Esophagus squamous epithelium (tissue), 4 donors: ENCODE measurements at regions not wholly inside any gene's neighbourhood (a gene's known extent, or its start where the extent isn't known, plus 50 kb on each side); places are given as distances from the start of the nearest gene placed in this dataset.

ENCODE experiments used
- POLR2A ChIP-seq, 4 donors: fragments of 450-650 bp; IDR thresholded peaks; one replicate each; pipeline ENCODE4 v1.6.1; 2017; ENCODE audit warnings: antibody characterized with exemption in 4 of 4, mild to moderate bottlenecking in 4 of 4, moderate library complexity in 3 of 4
- TF ChIP-seq, protein P1 (sequence below), 6 experiments: fragments of 450-650 bp in 4 of 6; fragments of 200-600 bp in 2 of 6; sonication (generic) in 2 of 6; IDR thresholded peaks; one replicate each; pipeline ENCODE4 v1.5.1; 2016 to 2019; ENCODE audit warnings: antibody characterized with exemption in 6 of 6, mild to moderate bottlenecking in 4 of 6, moderate library complexity in 4 of 6

DNA sequence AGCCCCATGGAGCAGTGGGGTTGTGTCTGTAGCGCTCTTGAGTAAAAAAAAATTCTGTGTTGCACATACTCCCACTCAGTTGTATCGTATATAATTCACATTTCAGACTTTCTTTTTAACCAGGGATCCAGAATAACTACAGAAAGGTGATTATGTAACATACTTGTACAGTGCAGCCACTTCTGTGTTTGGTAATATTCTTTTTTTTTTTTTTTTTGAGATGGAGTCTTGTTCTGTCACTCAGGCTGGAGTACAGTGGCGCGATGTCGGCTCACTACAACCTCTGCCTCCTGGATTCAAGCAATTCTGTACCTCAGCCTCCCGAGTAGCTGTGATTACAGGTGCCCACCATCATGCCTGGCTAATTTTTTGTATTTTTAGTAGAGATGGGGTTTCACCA, 82.4 kb upstream of the MACF1 start:
- TF ChIP-seq, protein P1, sequence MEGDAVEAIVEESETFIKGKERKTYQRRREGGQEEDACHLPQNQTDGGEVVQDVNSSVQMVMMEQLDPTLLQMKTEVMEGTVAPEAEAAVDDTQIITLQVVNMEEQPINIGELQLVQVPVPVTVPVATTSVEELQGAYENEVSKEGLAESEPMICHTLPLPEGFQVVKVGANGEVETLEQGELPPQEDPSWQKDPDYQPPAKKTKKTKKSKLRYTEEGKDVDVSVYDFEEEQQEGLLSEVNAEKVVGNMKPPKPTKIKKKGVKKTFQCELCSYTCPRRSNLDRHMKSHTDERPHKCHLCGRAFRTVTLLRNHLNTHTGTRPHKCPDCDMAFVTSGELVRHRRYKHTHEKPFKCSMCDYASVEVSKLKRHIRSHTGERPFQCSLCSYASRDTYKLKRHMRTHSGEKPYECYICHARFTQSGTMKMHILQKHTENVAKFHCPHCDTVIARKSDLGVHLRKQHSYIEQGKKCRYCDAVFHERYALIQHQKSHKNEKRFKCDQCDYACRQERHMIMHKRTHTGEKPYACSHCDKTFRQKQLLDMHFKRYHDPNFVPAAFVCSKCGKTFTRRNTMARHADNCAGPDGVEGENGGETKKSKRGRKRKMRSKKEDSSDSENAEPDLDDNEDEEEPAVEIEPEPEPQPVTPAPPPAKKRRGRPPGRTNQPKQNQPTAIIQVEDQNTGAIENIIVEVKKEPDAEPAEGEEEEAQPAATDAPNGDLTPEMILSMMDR (IDR thresholded peaks at IDR 0.05), result no peak
- no peak for TF ChIP-seq POLR2A (IDR thresholded peaks at IDR 0.05)
